K562 (cell line): ENCODE measurements at regions not wholly inside any gene's neighbourhood (a gene's known extent, or its start where the extent isn't known, plus 50 kb on each side); places are given as distances from the start of the nearest gene placed in this dataset.

Experiments used
- ATAC-seq: fragments of 200-7000 bp; cut with Tn5 transposase; 3 replicates; pipeline ENCODE4 v1.9.1; 2020; ENCODE audit warnings: moderate library complexity
- BruUV-seq: library from RNA; stranded (reverse); fragments of 400-500 nt; replicated peaks from 2 replicates; lab custom pipeline; 2021; lab: Mats Ljungman, UMichigan
- CTCF ChIA-PET: fragments of 300-600 bp; formaldehyde crosslinking; extraction: SDS; loops from one replicate; lab custom pipeline; 2021; ENCODE audit warnings: low intra/inter-chr PET ratio; lab: Yijun Ruan, JAX
- POLR2A ChIA-PET: fragments of 300-600, 350-650 bp; sonication (Branson Sonifier 250); formaldehyde crosslinking; extraction: SDS; loops from one replicate; lab custom pipeline; 2021; ENCODE audit warnings: antibody characterized with exemption, inconsistent platforms; lab: Yijun Ruan, JAX
- DNase-seq, 4 experiments: peaks; one replicate each; pipeline versions ENCODE4 v3.0.0 to v3.0.0-alpha.2; 2011 to 2018; ENCODE audit warnings: low spot score in 3 of 4, mixed read lengths in 3 of 4; ENCODE audit errors: extremely low read depth in 1 of 4
- FAIRE-seq: peaks from 2 replicates; lab custom pipeline; 2011; peaks lifted over from hg19 to GRCh38; lab: Jason Lieb, UNC
- H2AFZ ChIP-seq: 2 replicates; pipeline ENCODE4 v1.6.0; 2011; ENCODE audit warnings: low read depth, low read length, control low read depth, inconsistent platforms
- H3K27ac ChIP-seq: fragments of 200-600 bp; 3 replicates; pipeline ENCODE4 v1.8.0; 2011; ENCODE audit warnings: low read depth, mild to moderate bottlenecking, control low read depth, inconsistent platforms, low read length, moderate library complexity, mixed read lengths; ENCODE audit errors: extremely low read depth
- H3K27me3 ChIP-seq, 2 experiments: fragments of 300-600 bp in 1 of 2; 2 replicates in 1 of 2; 3 replicates in 1 of 2; pipeline versions ENCODE4 v1.6.0 to v1.8.0; 2011; ENCODE audit warnings: inconsistent platforms in 2 of 2, low read length in 2 of 2, mild to moderate bottlenecking in 1 of 2, mixed read lengths in 1 of 2, moderate library complexity in 1 of 2; ENCODE audit not compliant: control insufficient read depth in 2 of 2, insufficient read depth in 2 of 2
- H3K36me3 ChIP-seq: fragments of 300-600 bp; 3 replicates; pipeline ENCODE4 v1.8.0; 2011; ENCODE audit warnings: mild to moderate bottlenecking, low read length, inconsistent platforms; ENCODE audit not compliant: control insufficient read depth, insufficient read depth
- H3K4me1 ChIP-seq, 2 experiments: fragments of 200-600 bp in 1 of 2; replicated peaks in 1 of 2; 2 replicates in 1 of 2; 3 replicates in 1 of 2; pipeline versions ENCODE4 v1.5.1 to v1.8.0; 2011; ENCODE audit warnings: inconsistent platforms in 2 of 2, low read length in 2 of 2, mild to moderate bottlenecking in 1 of 2, mixed read lengths in 1 of 2, moderate library complexity in 1 of 2; ENCODE audit not compliant: control insufficient read depth in 2 of 2, insufficient read depth in 2 of 2
- H3K4me2 ChIP-seq: 2 replicates; pipeline ENCODE4 v1.6.1; 2011; ENCODE audit warnings: low read length, control low read depth, inconsistent platforms, mixed read lengths; ENCODE audit not compliant: insufficient read depth
- H3K4me3 ChIP-seq: fragments of 200-600 bp; sonication (generic), shearing (Covaris generic); 2 replicates; pipeline ENCODE4 v1.5.1; 2016; ENCODE audit warnings: control low read depth, inconsistent platforms
- H3K79me2 ChIP-seq: fragments of 200-600 bp; 3 replicates; pipeline ENCODE4 v1.8.0; 2011; ENCODE audit warnings: low read length, inconsistent platforms; ENCODE audit not compliant: control insufficient read depth, insufficient read depth
- H3K9ac ChIP-seq, 2 experiments: 2 replicates each; pipeline versions ENCODE4 v1.6.0 to v1.6.1; 2011; ENCODE audit warnings: low read depth in 2 of 2, low read length in 2 of 2, control low read depth in 1 of 2, inconsistent platforms in 1 of 2, mild to moderate bottlenecking in 1 of 2, mixed read lengths in 1 of 2; ENCODE audit not compliant: insufficient read depth in 1 of 2
- H3K9me1 ChIP-seq: one replicate; pipeline ENCODE4 v1.6.0; 2011; ENCODE audit warnings: inconsistent platforms, mild to moderate bottlenecking, low read length, moderate library complexity; ENCODE audit not compliant: control insufficient read depth, insufficient read depth
- H3K9me3 ChIP-seq: replicated peaks from 2 replicates; pipeline ENCODE4 v1.5.1; 2011; ENCODE audit warnings: low read depth, low read length, inconsistent platforms; ENCODE audit not compliant: control insufficient read depth, insufficient read depth
- H4K20me1 ChIP-seq: replicated peaks from 2 replicates; pipeline ENCODE4 v1.6.1; 2011; ENCODE audit warnings: low read length, inconsistent platforms, mixed read lengths; ENCODE audit not compliant: control insufficient read depth, insufficient read depth
- ARHGAP35 ChIP-seq: fragments of 450-650 bp; IDR thresholded peaks from 2 replicates; pipeline ENCODE4 v1.6.1; 2018; ENCODE audit not compliant: partially characterized antibody
- E2F6 ChIP-seq, 2 experiments: IDR thresholded peaks; 2 replicates each; pipeline ENCODE4 v1.6.1; 2011; ENCODE audit warnings: borderline replicate concordance in 1 of 2, control low read depth in 1 of 2, low read depth in 1 of 2, low read length in 1 of 2, mild to moderate bottlenecking in 1 of 2, mixed read lengths in 1 of 2, moderate library complexity in 1 of 2; ENCODE audit not compliant: insufficient read depth in 1 of 2, insufficient read length in 1 of 2, poor library complexity in 1 of 2, severe bottlenecking in 1 of 2; ENCODE audit errors: extremely low read depth in 1 of 2
- ELF4 ChIP-seq: fragments of 450-650 bp; formaldehyde crosslinking; IDR thresholded peaks from 2 replicates; pipeline ENCODE4 v1.4.0; 2022; ENCODE audit warnings: missing genetic modification characterization
- FOXP1 ChIP-seq: sonication (generic); formaldehyde crosslinking; IDR thresholded peaks from 2 replicates; pipeline ENCODE4 v1.8.0; 2022; ENCODE audit warnings: mild to moderate bottlenecking, missing genetic modification reagents
- GABPA ChIP-seq: fragments of 200-800 bp; sonication (Bioruptor generic); conservative IDR thresholded peaks from 2 replicates; pipeline ENCODE4 v1.6.1; 2016; ENCODE audit warnings: low read depth, missing genetic modification characterization, missing compliant biosample characterization
- HCFC1 ChIP-seq: IDR thresholded peaks from 2 replicates; pipeline ENCODE4 v1.6.1; 2012; ENCODE audit warnings: low read depth, low read length, improper control_type of control experiment
- LCOR ChIP-seq: sonication (generic); formaldehyde crosslinking; IDR thresholded peaks from 2 replicates; pipeline ENCODE4 v1.8.0; 2022; ENCODE audit warnings: mild to moderate bottlenecking, missing genetic modification reagents
- MAFG ChIP-seq: fragments of 450-650 bp; conservative IDR thresholded peaks from 2 replicates; pipeline ENCODE4 v1.6.1; 2016; ENCODE audit warnings: missing genetic modification characterization, missing compliant biosample characterization
- NKRF ChIP-seq: fragments of 450-650 bp; IDR thresholded peaks from 2 replicates; pipeline ENCODE4 v1.6.1; 2016; ENCODE audit warnings: borderline replicate concordance
- NR2F6 ChIP-seq: fragments of 450-650 bp; formaldehyde crosslinking; IDR thresholded peaks from 2 replicates; pipeline ENCODE4 v1.4.0; 2020; ENCODE audit warnings: mild to moderate bottlenecking
- NR3C1 ChIP-seq: sonication (generic); formaldehyde crosslinking; IDR thresholded peaks from 2 replicates; pipeline ENCODE4 v1.8.1; 2022; ENCODE audit warnings: missing genetic modification reagents
- RBM15 ChIP-seq: fragments of 200-400 bp; formaldehyde crosslinking; IDR thresholded peaks from 2 replicates; pipeline ENCODE4 v1.6.1; 2018; ENCODE audit warnings: mild to moderate bottlenecking, low read length, moderate library complexity; ENCODE audit not compliant: insufficient read depth
- RFX7 ChIP-seq: fragments of 250-450 bp; sonication (Bioruptor Pico); IDR thresholded peaks from 2 replicates; pipeline ENCODE4 v1.5.1; 2021; ENCODE audit warnings: mild to moderate bottlenecking
- SAFB2 ChIP-seq: fragments of 200-400 bp; formaldehyde crosslinking; IDR thresholded peaks from 2 replicates; pipeline ENCODE4 v1.6.1; 2018; ENCODE audit warnings: borderline replicate concordance, low read length, low read depth, moderate library complexity; ENCODE audit not compliant: severe bottlenecking
- SMARCC2 ChIP-seq: fragments of 450-650 bp; IDR thresholded peaks from 2 replicates; pipeline ENCODE4 v1.6.1; 2017; ENCODE audit warnings: antibody characterized with exemption, moderate library complexity, mild to moderate bottlenecking, low read depth
- XRCC4 ChIP-seq: IDR thresholded peaks from one replicate; pipeline ENCODE4 v1.6.1; 2011; ENCODE audit not compliant: insufficient read depth, insufficient read length; ENCODE audit errors: extremely low read depth
- ZNF311 ChIP-seq: fragments of 250-450 bp; sonication (Bioruptor Pico); IDR thresholded peaks from 2 replicates; pipeline ENCODE4 v1.4.0; 2020; ENCODE audit warnings: mild to moderate bottlenecking, moderate library complexity
- in situ Hi-C: fragments of 300-500 bp; cut with MboI; formaldehyde crosslinking; loops from 4 replicates; pipeline ENCODE4 v1.15.0; 2018; ENCODE audit warnings: inconsistent platforms, mixed read lengths
- intact Hi-C: fragments of 100-400 bp; cut with micrococcal nuclease; formaldehyde crosslinking; loops from 2 replicates; pipeline ENCODE4 v1.14.2; 2022

- TF ChIP-seq RBM15 (no peak), XRCC4 (no peak), E2F6 (IDR thresholded peaks at IDR 0.05; ENCODE audit: borderline replicate concordance in 1 of 2, extremely low read depth in 1 of 2, insufficient read depth in 1 of 2, insufficient read length in 1 of 2, low read depth in 1 of 2, low read length in 1 of 2, poor library complexity in 1 of 2, severe bottlenecking in 1 of 2) (no peak), LCOR (CRISPR knock-in tag) (no peak), ARHGAP35 (no peak), SMARCC2 (no peak), NR3C1 (no peak), ELF4 (CRISPR knock-in tag) (no peak), GABPA (no peak)
- TF ChIP-seq, all 486 proteins: peak for 0
Measured at GRCh38 chr6:101279410-101279809, 114.1 kb upstream of the GRIK2 start (continued).

GRCh38 chr6:101281266-101281665, 112.2 kb upstream of the GRIK2 start:
- Histone ChIP-seq H4K20me1 (no peaks in the 10 kb centered on the region), H3K9ac (no peak overlapping the region), H2AFZ (no peak overlapping the region), H3K9me1 (no peaks in the 10 kb centered on the region), H3K4me2 (no peak overlapping the region)
- ATAC-seq: no peak
- TF ChIP-seq NKRF (no peak), MAFG (tag) (no peak), SAFB2 (no peak), FOXP1 (no peak), RFX7 (CRISPR knock-in tag) (no peak), HCFC1 (no peak), ZNF311 (no peak), NR2F6 (no peak)
- TF ChIP-seq, all 486 proteins: peak for 0
- no peak for FAIRE-seq
- H3K27me3 ChIP-seq: no peaks in the 10 kb centered on the region
- H3K4me3 ChIP-seq: no peak overlapping the region
- no peaks in the 10 kb centered on the region for H3K79me2 ChIP-seq
- ChIA-PET POLR2A (no interaction called here), CTCF (no interaction called here)
- in situ Hi-C loops (no loop called here), intact Hi-C loops (no loop called here)
- no peaks in the 10 kb centered on the region for H3K4me1 ChIP-seq
- H3K36me3 ChIP-seq: no peaks in the 10 kb centered on the region
- H3K27ac ChIP-seq: no peak overlapping the region
- DNase-seq: no peak
- no peaks in the 10 kb centered on the region; the same call in 1 of the 2 replicates for H3K9me3 ChIP-seq
- no TSS peak for BruUV-seq
